CD4-positive, alpha-beta T cell treated with Interleukin-10 for 1 hour (primary cell): ENCODE measurements at regions not wholly inside any gene's neighbourhood (a gene's known extent, or its start where the extent isn't known, plus 50 kb on each side); places are given as distances from the start of the nearest gene placed in this dataset.

ENCODE experiments used
- DNase-seq: peaks from one replicate; pipeline ENCODE4 v3.0.0-alpha.2; 2020

DNA sequence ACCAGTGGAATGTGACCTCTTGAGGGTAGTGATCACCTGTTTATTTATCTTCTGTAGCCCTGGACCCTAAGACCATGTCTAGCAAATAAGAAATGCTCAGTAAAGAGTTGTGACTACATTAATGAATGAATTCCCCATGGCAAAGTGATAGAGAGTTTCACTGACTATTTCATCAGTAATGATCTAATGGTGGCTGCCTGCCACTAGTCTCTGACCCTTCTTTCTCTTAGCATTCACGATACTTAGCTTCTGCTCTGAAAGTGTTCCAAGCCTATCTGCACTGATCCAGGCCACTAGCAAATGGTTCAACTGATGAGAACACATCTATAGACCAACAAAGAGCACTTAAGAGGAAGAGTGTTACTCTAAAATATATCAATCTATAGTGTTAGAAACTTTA, 50.0 kb upstream of the RASGEF1B start:
- DNase-seq = no peak
